ENCODE measurements at regions not wholly inside any gene's neighbourhood (a gene's known extent, or its start where the extent isn't known, plus 50 kb on each side); places are given as distances from the start of the nearest gene placed in this dataset.

DNA sequence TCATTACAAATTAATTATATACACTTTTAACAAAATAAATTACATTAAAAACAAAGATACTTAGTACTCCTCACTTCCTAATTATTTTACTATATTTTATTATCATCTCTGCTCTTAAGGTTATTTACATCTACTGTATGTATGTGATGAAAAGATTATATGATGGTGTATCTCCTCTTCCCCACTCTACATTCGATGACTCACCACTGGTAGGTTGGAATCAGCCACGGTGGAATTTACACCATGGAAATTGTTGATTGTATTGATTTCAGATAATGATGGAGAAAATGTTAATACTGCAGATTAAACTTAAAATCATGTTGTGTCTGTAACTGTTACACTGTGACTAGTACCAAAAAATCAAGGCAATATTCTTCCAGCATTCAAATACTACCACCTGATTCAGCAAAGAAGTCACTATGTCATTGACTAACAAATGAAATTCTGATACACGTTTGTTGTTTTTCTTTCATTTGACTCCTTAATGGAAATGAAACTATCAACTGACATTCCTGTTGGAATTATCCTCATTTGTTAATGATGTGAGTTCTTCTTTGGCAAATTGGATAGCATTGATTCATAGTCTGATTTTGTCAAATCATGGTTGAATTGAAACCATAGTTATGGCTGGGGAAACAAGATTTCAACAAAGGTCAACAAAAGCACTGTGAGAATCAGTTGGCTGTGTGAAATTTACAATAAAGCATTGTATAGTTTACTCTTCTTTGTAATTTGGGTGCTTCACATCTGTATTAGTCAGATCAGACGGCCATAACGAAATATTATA is 69.0 kb upstream of the NLK start:
- no peak for DNase-seq (ENCODE audit: low read depth, low spot score)

DNA sequence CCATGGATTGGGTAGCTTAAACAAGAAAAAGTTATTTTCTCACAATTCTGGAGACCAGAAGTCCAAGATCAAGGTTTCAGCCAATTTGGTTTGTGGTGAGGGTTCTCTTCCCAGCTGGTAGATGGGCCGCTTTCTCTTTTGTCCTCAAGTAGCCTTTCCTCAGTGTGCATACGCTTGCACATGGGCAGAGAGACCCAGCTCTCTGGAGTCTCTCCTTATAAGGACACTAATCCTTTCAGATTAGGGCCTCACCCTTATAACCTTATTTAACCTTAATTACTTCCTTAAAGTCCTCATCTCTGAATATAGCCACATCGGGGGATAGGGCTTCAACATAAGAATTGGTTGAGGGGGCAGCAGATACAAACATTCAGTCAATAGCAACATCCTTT is 68.4 kb upstream of the NLK start:
- no peak for DNase-seq (ENCODE audit: low read depth, low spot score)

- no peak for DNase-seq (ENCODE audit: low read depth, low spot score)
Observed at GRCh38 chr17:27974531-27975145, 67.8 kb upstream of the NLK start.

GRCh38 chr17:27975146-27976011 is 67.1 kb upstream of the NLK start:
- DNase-seq (ENCODE audit: low read depth, low spot score), result no peak

DNA sequence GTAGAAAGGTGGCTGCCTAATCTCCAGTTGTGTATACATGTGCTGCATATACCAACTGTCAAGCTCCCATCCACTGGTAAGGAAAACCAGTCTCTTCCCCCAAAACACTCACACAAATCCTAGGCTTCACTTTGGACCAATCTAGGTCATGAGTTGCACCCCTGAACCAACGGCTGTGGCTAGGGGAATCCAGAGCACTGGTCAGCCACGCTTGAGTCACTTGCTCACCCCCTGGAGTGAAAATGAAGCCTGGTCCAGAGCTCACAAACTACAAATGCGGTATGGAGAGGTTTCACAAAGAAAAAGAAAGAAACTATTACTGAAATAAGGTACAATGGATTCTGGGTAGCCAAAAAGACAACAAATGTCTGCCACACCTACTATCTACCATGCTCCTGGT is 66.1 kb upstream of the NLK start:
- no peak for DNase-seq (ENCODE audit: low read depth, low spot score)

DNA sequence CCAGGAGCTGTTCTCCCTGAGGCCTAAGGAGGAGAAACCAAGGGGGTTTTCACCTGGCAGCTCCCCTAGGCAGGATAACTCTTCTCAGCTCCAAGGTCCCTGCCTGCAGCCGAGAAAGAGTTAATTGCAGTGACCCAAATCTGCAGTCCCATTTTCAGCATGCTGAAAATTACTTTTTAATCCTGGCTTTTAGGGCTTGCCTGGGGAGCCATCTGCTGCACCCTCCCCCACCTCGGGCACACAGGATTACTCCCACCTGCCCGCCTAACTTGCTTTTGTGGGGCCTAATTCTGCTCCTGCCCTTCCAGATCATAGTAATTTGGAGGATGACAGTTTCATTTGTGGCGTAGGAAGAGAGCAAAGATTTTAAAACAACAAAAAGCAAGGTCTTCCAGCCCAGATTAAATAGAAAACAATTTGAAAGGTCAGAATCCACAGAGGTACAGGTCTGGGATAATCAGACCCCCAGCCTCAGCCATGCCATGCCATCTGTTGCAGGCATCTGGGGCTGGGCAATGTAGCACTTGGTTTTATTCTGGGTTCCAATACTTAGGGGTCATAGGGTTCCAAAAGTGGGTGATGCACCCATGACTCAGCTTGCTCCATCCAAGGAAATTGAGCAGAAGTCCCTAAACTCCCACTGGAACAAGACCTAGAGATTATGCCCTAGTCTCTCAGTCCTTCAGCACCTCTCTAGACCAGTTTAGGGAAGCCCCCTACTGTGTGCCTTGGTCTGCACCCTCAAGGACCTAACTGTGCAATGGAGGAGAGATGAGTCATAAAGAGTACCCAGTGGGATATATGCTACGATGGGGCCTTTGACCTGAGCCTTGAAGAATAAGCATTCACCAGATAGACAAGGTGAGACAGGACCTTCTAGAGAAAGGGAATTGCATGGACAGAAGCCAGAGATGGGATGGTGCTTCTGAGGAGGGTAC is 64.5 kb upstream of the NLK start:
- no peak for DNase-seq (ENCODE audit: low read depth, low spot score)

DNA sequence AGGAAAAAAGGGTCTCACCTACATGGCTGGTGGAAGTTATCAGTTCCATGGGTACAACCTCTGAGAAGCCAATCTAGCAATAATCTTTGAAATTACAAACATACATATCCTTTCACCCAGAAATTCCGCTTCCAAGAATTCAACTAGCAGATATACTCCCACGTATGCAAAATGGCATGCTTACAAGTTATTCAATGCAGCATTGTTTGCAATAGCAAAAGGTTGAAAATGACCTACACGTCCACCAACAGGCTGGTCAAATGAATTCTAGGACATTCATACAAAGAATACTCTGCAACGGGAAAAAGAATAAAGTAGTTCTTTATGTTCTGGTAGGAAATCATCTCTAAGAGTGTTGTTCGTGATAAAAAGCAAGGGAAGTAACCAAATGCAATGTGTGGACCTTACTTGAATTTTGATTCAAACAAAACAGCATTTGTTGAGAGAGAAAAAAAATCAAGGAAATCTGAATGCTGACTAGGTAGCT is 63.7 kb upstream of the NLK start:
- no peak for DNase-seq (ENCODE audit: low read depth, low spot score)

GRCh38 chr17:27980043-27980442 is 62.4 kb upstream of the NLK start:
- DNase-seq (ENCODE audit: low read depth, low spot score), result peak; percentile 99

DNA sequence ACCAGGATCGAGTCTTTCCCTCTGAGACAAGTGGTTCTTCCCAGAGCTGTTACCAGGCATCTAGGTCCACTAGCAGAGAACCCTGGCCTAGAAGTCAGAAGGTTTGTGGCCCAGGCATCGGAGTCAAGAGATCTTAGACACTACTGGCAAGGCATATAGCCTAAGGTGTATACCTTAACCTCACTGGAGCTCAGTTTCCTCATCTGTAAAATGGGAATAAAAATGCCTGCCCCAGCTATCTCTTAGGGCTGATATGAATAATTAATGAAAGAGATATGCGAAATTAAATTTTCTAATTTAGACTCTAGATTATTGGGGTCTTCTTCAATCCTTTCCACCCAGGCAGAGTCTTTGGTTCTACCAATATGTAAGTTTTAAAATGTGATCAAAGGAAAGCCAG is 60.5 kb upstream of the NLK start:
- no peak for DNase-seq (ENCODE audit: low read depth, low spot score)

- DNase-seq (ENCODE audit: low read depth, low spot score), result no peak
Observed at GRCh38 chr17:27982688-27983087, 59.8 kb upstream of the NLK start.

DNA sequence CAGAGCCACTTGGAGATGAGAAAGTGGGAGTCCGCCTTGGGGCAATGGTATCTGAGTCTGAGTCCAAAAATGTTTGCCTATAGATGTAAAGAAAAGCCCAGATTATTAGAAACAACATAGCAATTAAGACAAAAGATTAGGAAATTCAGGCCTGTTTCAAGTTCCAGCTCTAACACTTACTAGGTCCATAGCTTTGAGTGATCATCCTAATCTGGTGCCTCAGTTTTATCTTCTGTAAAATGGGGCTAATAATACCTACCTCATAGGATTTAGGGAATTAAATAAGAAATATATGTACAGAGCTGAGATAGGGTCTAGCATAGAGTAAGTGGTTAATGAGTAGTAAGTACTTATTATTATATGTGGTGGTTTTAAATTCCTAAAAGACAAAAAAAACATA is 58.6 kb upstream of the NLK start:
- no peak for DNase-seq (ENCODE audit: low read depth, low spot score)

DNA sequence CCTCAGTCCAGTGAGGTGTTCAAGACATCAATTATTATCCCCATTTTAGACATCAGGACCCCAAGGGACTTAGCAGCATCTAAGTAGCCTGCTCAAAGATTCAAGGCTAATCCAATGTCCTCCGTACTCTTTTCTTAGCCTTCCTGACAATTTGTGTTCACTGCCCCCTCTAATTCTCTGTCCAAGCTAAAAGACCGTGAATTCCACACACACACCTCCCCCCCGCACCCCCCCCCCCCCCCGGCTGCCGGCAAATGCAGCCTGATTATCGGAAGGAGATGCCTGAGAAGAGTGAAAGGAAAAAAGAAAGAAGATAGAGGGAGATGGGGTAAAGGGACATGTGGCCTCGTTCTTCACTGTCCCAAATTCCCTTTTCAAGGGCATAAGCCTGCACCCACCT is 58.1 kb upstream of the NLK start:
- no peak for DNase-seq (ENCODE audit: low read depth, low spot score)

GRCh38 chr17:27984816-27985215 is 57.7 kb upstream of the NLK start:
- DNase-seq (ENCODE audit: low read depth, low spot score), result no peak

GRCh38 chr17:27985306-27985705 is 57.2 kb upstream of the NLK start:
- DNase-seq (ENCODE audit: low read depth, low spot score), result no peak

GRCh38 chr17:27985736-27986399 is 56.6 kb upstream of the NLK start:
- no peak for DNase-seq (ENCODE audit: low read depth, low spot score)

GRCh38 chr17:27986805-27987684 is 55.4 kb upstream of the NLK start:
- peak; percentile 74 for DNase-seq (ENCODE audit: low read depth, low spot score)

GRCh38 chr17:27989046-27989445 is 53.4 kb upstream of the NLK start:
- no peak for DNase-seq (ENCODE audit: low read depth, low spot score)

- no peak for DNase-seq (ENCODE audit: low read depth, low spot score)
Observed at GRCh38 chr17:27990100-27990499, 52.4 kb upstream of the NLK start.

DNA sequence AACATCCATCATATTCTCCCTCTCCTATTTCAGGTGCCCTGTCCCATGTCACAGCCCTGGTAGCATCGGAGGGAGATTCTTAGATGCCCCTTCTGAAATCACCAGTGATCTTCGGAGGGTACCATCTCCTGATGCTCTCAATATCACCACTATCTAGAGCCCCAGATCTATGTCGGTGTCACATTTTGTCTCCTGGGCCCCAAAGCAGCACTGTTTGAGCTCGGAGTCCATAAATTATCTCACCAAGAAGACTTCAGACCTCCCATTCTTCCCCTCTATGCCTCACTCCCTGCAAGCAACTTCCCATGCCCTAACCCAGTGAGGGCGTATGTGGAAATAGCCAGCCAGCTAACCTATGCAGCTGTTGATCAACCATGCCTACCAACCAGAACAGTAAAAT is 51.5 kb upstream of the NLK start:
- DNase-seq (ENCODE audit: low read depth, low spot score), result no peak
